Endothelial cell of umbilical vein (primary cell): ENCODE measurements at regions not wholly inside any gene's neighbourhood (a gene's known extent, or its start where the extent isn't known, plus 50 kb on each side); places are given as distances from the start of the nearest gene placed in this dataset.

ENCODE experiments used
- BruUV-seq: library from RNA; stranded (reverse); fragments of 400-500 nt; replicated peaks from 2 replicates; lab custom pipeline; 2021; lab: Mats Ljungman, UMichigan
- CTCF ChIA-PET: fragments of 300-600, 350-600 bp; sonication (Branson Sonifier 250); formaldehyde crosslinking; loops from one replicate; lab custom pipeline; 2021; ENCODE audit warnings: antibody characterized with exemption, inconsistent platforms; lab: Charles Lee
- POLR2A ChIA-PET: fragments of 300-600, 350-600 bp; sonication (Branson Sonifier 250); formaldehyde crosslinking; loops from one replicate; lab custom pipeline; 2021; ENCODE audit warnings: antibody characterized with exemption, inconsistent platforms; lab: Charles Lee
- DNase-seq: peaks from one replicate; pipeline ENCODE4 v3.0.0-alpha.2; 2011; ENCODE audit warnings: low read depth, low spot score
- FAIRE-seq: peaks from 2 replicates; lab custom pipeline; 2011; peaks lifted over from hg19 to GRCh38; lab: Jason Lieb, UNC
- H2AFZ ChIP-seq: 2 replicates; pipeline ENCODE4 v1.6.0; 2012; ENCODE audit warnings: low read depth, low read length, control low read depth, inconsistent platforms
- H3K27ac ChIP-seq: 2 replicates; pipeline ENCODE4 v1.5.1; 2011; ENCODE audit warnings: low read depth, mild to moderate bottlenecking, control low read depth, low read length, moderate library complexity; ENCODE audit not compliant: insufficient read depth
- H3K27me3 ChIP-seq, 2 experiments: 2 replicates each; pipeline versions ENCODE4 v1.6.0 to v1.6.1; 2011; ENCODE audit warnings: low read length in 2 of 2, mixed read lengths in 1 of 2; ENCODE audit not compliant: control insufficient read depth in 2 of 2, insufficient read depth in 2 of 2
- H3K36me3 ChIP-seq, 2 experiments: 2 replicates in 1 of 2; 3 replicates in 1 of 2; pipeline ENCODE4 v1.5.1; 2011; ENCODE audit warnings: low read length in 2 of 2, mild to moderate bottlenecking in 1 of 2, moderate library complexity in 1 of 2; ENCODE audit not compliant: control insufficient read depth in 2 of 2, insufficient read depth in 2 of 2; ENCODE audit errors: extremely low read depth in 1 of 2
- H3K4me1 ChIP-seq: 3 replicates; pipeline ENCODE4 v1.5.1; 2011; ENCODE audit warnings: mild to moderate bottlenecking, low read length; ENCODE audit not compliant: control insufficient read depth, insufficient read depth; ENCODE audit errors: extremely low read depth
- H3K4me2 ChIP-seq: 2 replicates; pipeline ENCODE4 v1.6.1; 2011; ENCODE audit warnings: low read length, control low read depth, mixed read lengths; ENCODE audit not compliant: insufficient read depth
- H3K4me3 ChIP-seq, 3 experiments: fragments of 200-600 bp in 1 of 3; sonication (generic), shearing (Covaris generic) in 1 of 3; replicated peaks in 1 of 3; 2 replicates each; pipeline ENCODE4 v1.5.1; 2011 to 2016; ENCODE audit warnings: control low read depth in 3 of 3, low read length in 3 of 3, mild to moderate bottlenecking in 2 of 3, inconsistent platforms in 1 of 3, low read depth in 1 of 3, moderate library complexity in 1 of 3; ENCODE audit not compliant: insufficient read depth in 1 of 3
- H3K79me2 ChIP-seq: 2 replicates; pipeline ENCODE4 v1.6.0; 2012; ENCODE audit warnings: low read length, inconsistent platforms; ENCODE audit not compliant: control insufficient read depth, insufficient read depth
- H3K9ac ChIP-seq: replicated peaks from 2 replicates; pipeline ENCODE3; 2011; ENCODE audit warnings: low read length, control low read depth; ENCODE audit not compliant: insufficient read depth; ENCODE audit errors: extremely low read depth
- H3K9me1 ChIP-seq: replicated peaks from 3 replicates; pipeline ENCODE4 v1.6.0; 2011; ENCODE audit warnings: mild to moderate bottlenecking, low read length; ENCODE audit not compliant: control insufficient read depth, insufficient read depth; ENCODE audit errors: extremely low read depth
- H3K9me3 ChIP-seq: replicated peaks from 2 replicates; pipeline ENCODE4 v1.5.1; 2012; ENCODE audit warnings: low read length, inconsistent platforms; ENCODE audit not compliant: control insufficient read depth, insufficient read depth
- H4K20me1 ChIP-seq: replicated peaks from 2 replicates; pipeline ENCODE3; 2011; ENCODE audit warnings: mild to moderate bottlenecking, low read length; ENCODE audit not compliant: control insufficient read depth, insufficient read depth; ENCODE audit errors: extremely low read depth
- CTCF ChIP-seq, 2 donors: IDR thresholded peaks; 1 replicate in 1 of 2; 2 replicates in 1 of 2; pipeline ENCODE4 v1.5.1; 2011; ENCODE audit warnings: low read length in 2 of 2, mild to moderate bottlenecking in 2 of 2, moderate library complexity in 2 of 2, control low read depth in 1 of 2, inconsistent platforms in 1 of 2, low read depth in 1 of 2; ENCODE audit not compliant: insufficient read depth in 1 of 2; ENCODE audit errors: extremely low read depth in 1 of 2
- EZH2 ChIP-seq: IDR thresholded peaks from 2 replicates; pipeline ENCODE4 v1.6.1; 2012; ENCODE audit warnings: borderline replicate concordance, low read depth, mild to moderate bottlenecking, moderate library complexity, low read length, inconsistent platforms; ENCODE audit not compliant: severe bottlenecking
- FOS ChIP-seq: IDR thresholded peaks from 2 replicates; pipeline ENCODE4 v1.6.1; 2011; ENCODE audit warnings: mild to moderate bottlenecking, low read length, moderate library complexity, borderline replicate concordance; ENCODE audit not compliant: insufficient read depth
- GATA2 ChIP-seq: IDR thresholded peaks from 2 replicates; pipeline ENCODE4 v1.7.0; 2011; ENCODE audit warnings: low read depth, mild to moderate bottlenecking, moderate library complexity, mixed read lengths, low read length; ENCODE audit not compliant: insufficient read length, insufficient read depth
- JUN ChIP-seq: IDR thresholded peaks from 2 replicates; pipeline ENCODE4 v1.6.1; 2011; ENCODE audit warnings: borderline replicate concordance, low read depth; ENCODE audit not compliant: insufficient read length, insufficient read depth
- MAX ChIP-seq: IDR thresholded peaks from 2 replicates; pipeline ENCODE4 v1.6.1; 2011; ENCODE audit not compliant: insufficient read depth, insufficient read length
- MYC ChIP-seq: IDR thresholded peaks from one replicate; pipeline ENCODE4 v1.6.1; 2011; ENCODE audit warnings: mild to moderate bottlenecking, low read depth, low read length
- POLR2A ChIP-seq: IDR thresholded peaks from 2 replicates; pipeline ENCODE4 v1.6.1; 2012; ENCODE audit warnings: low read depth, mild to moderate bottlenecking, control low read depth, low read length
- POLR2AphosphoS5 ChIP-seq: IDR thresholded peaks from 2 replicates; pipeline ENCODE4 v1.6.1; 2012; ENCODE audit warnings: low read depth, mild to moderate bottlenecking, control low read depth, low read length, moderate library complexity; ENCODE audit not compliant: insufficient read depth
- dilution Hi-C: fragments of 300-500 bp; cut with MboI; formaldehyde crosslinking; loops from one replicate; pipeline ENCODE4 v1.15.0; 2019; ENCODE audit warnings: low sequenced_read_pairs; ENCODE audit not compliant: extremely low pct_ligation_motif_present
- intact Hi-C: fragments of 100-400 bp; cut with micrococcal nuclease; formaldehyde crosslinking; loops from one replicate; pipeline ENCODE4 v1.10.0; 2022

GRCh38 chr12:41936333-41936732 is 208.3 kb downstream of the GXYLT1 start:
- CTCF ChIA-PET, result interaction anchor here (1.1 to 1.7 kb wide), 5 partner anchors 9 to 88 kb away, joined by 3 to 6 read pairs (median 4); no protein-coding TSS in a partner anchor
- dilution Hi-C loops, result no loop called here
- H3K27ac ChIP-seq, result no peak overlapping the region

More at GRCh38 chr12:41936333-41936732, 208.3 kb downstream of the GXYLT1 start:
- Histone ChIP-seq H3K9me1 (no peaks in the 10 kb centered on the region), H3K9me3 (no peaks in the 10 kb centered on the region), H3K4me1 (peaks cover 8% of the 10 kb centered on the region), H3K4me3 (no peak overlapping the region), H4K20me1 (no peaks in the 10 kb centered on the region), H3K79me2 (no peaks in the 10 kb centered on the region), H2AFZ (no peak overlapping the region), H3K36me3 (no peaks in the 10 kb centered on the region), H3K27me3 (peaks cover 0 to 4% of the 10 kb centered on the region in 2 experiments), H3K4me2 (no peak overlapping the region), H3K9ac (no peak overlapping the region)
- no peak for DNase-seq
- TF ChIP-seq CTCF (IDR thresholded peaks at IDR 0.05; ENCODE audit: extremely low read depth in 1 of 2, insufficient read depth in 1 of 2, low read depth in 1 of 2, low read length in 2 of 2) (no peak), FOS (no peak), MAX (no peak), JUN (no peak), EZH2 (no peak), POLR2A (no peak), GATA2 (no peak), POLR2AphosphoS5 (no peak), MYC (no peak)
- no TSS peak for BruUV-seq
- FAIRE-seq, result no peak
- intact Hi-C loops, result loop anchor here (10.0 kb wide), 2 partner anchors 398 to 662 kb away; no protein-coding TSS in a partner anchor
- POLR2A ChIA-PET, result no interaction called here
